ENCODE measurements at regions not wholly inside any gene's neighbourhood (a gene's known extent, or its start where the extent isn't known, plus 50 kb on each side); places are given as distances from the start of the nearest gene placed in this dataset.
A peak's percentile ranks its signal among the peaks of the same experiment; 100 is the strongest.
"Not testable (repeated sequence)": the region's sequence is repeated elsewhere in the genome, so short reads cannot be mapped to it uniquely, and the experiment has no call there.

DNA sequence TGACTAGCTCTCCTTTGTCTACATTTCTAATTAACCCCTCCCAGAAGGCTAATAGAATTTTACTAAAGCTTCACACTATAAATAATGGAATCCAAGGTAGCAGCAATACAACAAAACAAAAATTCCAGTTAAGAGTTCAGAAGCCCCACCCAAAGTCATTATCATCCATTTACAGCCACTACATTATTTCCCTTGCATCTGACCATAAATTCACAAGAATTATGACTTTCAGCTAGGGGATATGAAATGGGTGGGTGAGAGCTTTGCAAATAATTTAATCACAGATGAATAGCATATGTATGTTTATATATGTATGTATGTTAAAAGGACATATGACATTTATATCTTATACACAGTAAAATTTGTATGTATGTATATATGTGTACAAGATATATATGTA, 65.3 kb upstream of the PTGDR start:
- DNase-seq (ENCODE audit: low read depth), result no peak

DNA sequence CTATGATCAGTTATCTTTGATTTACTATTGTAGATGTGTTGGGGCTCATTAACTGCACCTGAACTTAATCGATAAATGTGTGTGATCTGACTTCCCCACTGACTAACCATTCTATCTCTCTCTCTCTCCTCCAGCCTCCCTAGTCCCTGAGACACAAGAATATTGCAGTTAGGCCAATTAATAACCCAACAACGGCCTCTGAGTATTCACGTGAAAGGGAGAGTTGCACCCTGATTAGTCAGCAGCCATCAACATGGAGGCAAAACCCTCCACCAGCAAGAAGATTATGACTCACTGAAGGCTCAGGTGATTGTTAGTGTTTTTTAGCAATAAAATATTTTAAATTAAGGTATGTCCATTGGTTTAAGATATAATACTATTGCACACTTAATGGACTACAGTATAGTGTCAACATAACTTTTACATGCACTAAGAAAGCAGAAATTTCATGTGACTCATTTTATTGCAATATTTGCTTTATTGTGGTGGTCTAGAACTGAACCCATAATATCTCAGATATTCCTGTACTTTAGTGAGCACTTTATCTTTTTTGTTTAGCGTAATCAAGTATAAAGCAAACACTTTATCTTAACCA, 77.1 kb upstream of the PTGDR start:
- no peak for DNase-seq (ENCODE audit: low read depth)

DNA sequence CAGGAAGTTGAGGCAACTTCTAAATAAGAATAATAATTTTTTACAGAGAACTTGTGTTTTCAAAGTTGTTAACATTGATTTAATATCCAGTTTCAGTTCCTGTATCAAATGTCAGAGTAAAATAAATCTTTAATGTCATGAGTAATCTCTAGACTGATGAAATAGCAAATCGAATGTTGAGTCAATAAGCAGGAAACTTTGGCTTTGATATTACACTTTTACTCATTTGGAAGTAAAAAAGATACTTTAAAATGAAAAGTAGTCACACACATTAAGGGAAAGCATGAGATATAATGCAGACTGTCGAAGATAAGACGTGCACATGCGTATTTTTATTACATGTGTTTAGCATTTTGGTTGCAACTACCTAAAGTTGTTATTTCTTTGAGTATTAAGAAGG, 78.2 kb upstream of the PTGDR start:
- DNase-seq (ENCODE audit: low read depth), result no peak

DNA sequence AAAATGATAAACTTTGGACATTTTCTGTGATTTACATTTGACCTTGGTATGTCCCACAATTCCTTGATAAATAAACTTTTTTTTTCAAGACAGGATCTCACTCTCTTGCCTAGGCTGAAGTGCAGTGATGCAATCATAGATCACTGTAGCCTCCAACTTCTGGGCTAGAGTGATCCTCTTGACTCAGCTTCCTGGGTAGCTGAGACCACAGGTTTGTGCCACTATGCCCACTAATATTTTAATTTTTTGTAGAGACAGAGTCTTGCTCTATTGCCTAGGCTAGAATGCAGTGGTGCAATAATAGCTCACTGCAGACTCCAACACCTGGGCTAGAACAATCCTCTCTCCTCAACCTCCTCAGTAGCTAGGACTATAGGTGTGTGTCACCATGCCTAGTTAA, 79.1 kb upstream of the PTGDR start:
- DNase-seq (ENCODE audit: low read depth), result no peak

DNA sequence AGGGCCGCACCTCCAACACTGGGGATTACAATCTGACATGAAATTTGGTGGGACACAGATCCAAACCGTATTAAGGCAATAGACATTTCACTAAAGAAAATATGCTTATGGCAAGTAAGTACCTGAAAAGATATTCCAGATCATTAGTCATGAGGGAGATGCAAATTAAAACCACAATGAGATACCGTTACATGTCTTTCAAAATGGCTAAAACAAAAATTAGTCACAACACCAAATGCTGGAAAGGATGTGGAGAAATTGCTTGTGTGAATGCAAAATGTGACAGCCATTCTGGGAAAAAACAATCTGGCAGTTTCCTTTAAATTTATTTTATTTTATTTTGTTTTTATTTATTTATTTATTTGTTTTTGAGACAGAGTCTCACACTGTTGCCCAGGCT, 82.3 kb upstream of the PTGDR start:
- DNase-seq (ENCODE audit: low read depth), result no peak

DNA sequence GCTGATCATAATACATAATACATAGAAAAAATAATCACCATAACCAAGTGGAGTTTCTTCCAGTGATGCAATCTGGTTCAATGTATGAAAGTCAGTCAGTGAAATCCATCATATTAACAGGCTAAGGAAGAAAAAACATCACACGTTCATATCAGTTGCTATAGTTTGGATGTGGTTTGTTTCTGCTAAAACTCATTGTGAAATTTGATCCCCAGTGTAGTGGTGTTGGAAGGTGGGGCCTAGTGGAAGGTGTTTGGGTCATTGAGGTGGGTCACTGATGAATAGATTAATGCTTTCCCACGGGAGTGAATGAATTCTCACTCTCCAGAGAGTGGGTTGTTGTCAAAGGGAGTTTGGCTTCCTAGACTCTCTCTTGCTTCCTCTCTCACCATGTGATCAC, 84.6 kb upstream of the PTGDR start:
- no peak for DNase-seq (ENCODE audit: low read depth)

DNA sequence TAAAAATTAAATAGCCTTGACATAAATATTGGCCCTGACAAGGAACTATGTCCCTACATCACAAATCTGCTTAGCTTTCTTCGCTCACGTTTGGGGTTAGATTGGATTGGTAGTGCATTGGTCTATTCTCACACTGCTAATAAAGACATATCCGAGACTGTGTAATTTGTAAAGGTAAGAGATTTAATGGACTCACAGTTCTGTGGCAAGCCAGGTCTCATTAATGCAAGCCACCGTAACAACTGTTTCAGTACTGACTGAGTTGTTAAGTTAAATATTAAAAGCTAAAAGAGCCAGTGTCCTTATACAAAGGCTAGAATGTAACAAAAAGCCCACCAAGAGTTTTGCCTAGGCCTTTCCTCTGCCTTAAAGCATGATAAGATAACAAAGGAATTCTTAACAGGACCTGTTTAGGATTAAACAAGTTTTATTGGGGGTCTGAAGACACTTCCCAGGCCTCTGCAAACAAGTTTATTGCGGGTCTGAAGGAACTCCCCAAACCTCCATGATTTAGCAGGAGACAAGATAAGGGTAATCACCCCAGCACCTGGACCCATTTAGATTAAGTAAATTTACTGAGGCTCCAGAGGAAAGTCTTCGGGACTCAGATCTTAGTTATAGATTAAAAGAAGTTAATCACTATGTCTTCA, 88.2 kb upstream of the PTGDR start:
- no peak for DNase-seq (ENCODE audit: low read depth)

DNA sequence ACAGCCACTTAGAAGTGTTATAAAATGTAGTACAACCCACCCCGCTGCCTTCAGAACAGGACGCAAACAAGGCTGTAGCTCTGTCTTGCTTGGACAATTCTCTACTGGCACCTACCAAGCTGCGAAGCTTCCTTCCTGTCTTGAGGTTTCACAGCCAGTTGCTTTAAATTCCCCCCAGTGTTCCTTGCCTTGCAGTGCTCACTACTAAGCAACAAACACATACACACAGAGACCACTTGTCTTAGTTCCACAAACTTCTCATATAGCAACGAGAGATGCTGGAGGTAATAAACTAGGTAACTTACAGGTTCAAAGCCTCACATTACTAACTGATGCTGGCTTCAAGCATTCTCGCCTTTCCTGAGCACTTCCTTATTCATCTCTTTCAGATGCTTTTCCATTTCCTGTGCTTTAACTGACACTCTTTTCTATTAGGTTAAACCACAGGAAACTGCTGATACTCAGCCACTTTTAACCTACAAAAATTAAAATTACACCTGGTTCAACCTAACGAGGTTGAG, 91.5 kb upstream of the PTGDR start:
- DNase-seq (ENCODE audit: low read depth), result no peak

DNA sequence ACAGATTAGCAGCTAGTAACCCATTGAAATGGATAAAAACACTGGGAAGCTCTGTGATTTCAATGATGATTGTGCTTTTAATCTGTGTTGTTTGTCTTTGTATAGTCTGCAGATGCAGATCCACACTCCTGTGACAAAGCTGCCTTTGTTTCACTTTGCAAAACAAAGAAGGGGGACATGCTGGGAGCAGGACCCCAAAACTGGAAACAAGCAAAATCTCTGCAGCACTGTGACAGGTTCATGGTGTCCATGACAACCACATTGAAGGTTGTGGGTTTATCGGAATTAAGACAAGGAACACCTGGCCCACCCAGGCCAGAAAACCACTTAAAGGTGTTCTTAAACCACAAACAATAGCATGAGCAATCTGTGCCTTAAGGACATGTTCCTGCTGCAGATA, 95.6 kb upstream of the PTGDR start:
- DNase-seq (ENCODE audit: low read depth), result not testable (repeated sequence)

DNA sequence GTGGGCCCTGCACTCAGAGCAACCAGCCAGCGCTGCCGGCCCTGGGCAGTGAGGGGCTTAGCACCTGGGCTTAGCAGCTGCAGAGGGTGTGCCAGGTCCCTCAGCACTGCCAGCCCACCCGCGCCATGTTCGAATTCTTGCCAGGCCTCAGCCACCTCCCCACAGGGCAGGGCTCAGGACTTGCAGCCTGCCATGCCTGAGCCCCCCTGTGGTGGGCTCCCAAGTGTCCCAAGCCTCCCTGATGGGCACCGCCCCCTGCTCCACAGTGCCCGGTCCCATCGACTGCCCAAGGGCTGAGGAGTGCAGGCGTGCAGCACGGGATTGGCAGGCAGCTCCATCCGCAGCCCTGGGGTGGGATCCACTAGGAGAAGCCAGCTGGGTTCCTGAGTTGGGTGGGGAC, 98.0 kb upstream of the NID2 start:
- DNase-seq (ENCODE audit: low read depth), result no peak

DNA sequence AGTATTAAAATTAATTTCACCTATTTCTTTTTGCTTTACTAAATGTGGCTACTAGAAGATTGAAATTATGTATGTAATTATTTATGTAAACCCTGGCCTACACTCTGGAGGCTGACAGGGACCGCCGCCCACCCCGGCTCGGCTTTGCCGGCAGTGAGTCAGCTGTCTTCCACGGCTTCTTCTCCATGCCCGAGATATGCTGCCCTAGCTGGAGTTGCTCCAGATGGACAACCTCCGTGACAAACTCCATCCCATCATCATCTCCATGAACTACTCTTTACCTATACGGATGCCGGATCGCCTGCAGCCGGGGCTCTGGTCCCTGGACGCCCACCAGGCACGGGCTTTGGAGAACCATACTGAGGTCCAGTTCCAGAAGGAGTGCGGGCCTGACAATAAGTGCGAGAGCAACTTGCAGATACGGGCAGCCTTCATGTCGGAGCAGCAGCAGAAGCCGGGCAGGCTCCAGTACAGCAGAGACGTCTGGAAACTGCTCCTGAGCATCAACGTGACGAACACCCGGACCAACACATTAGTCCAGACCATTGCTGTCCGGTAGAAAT, 86.9 kb upstream of the NID2 start:
- DNase-seq (ENCODE audit: low read depth), result no peak

DNA sequence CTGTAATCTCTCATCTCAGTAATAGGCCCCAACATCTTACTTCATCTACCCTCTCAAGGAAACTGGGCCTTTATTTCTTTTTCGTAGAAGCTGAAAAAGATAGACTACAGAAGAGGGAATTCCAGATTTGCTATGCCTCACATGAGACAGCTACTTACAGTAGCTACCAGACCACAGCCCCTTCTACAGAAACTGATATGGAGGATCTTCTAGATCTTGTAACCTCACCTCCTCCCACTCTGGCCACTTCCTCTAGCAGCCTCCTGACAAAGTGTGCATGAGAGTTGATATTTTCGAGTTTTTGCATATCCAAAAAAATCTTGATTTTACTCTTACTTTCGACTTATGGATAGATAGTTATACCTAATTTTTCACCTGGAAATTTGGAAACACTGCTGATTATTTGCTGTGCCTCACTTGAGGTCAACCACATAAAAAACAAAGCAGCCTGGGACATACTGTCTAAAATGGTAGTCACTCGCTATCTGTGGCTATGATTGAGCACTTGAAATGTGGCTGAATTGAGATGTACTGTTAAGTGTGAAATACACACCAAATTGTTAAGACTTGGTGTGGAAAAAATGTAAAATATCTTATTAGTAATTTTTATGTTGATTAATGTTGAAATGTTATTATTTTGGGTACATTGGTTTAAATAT, 86.3 kb upstream of the NID2 start:
- DNase-seq (ENCODE audit: low read depth), result no peak

DNA sequence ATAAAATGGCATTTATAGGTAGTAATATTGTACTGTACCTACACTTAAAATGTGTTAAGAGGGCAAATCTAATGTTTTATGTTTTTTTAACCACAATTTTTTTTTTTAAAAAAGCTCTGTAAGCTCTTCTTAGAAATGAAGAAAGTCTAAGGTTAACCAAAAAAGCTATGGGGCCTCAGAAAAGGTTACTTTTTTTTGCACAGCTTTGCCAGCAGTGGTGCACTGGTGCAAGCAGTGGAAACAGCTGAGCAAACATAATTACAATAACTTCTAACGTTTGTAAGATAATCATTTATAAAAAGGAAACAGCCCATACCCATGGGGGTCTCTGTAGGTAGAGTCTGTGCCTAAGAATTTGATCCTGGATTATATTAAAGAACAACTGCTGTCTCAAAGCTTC, 85.1 kb upstream of the NID2 start:
- no peak for DNase-seq (ENCODE audit: low read depth)

DNA sequence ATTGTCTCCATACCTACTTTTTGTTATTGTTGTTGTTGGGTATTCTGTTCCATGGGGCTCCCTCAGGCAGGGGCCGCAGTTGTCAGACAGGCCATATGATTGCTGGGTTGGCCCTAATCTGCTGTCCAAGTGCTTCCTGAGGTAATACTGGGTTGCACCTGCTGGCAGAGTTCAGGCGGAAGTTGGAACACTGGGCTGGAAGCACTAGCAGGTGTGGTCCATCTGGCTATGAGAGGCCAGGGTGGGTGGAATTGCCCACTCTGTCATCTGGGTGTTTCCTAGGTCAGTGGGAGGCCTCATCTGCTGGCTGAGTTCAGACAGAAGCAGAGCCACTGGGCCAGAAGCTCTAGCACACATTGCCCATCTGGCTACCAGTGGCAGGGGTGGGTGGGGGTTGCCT, 81.3 kb upstream of the NID2 start:
- no peak for DNase-seq (ENCODE audit: low read depth)

DNA sequence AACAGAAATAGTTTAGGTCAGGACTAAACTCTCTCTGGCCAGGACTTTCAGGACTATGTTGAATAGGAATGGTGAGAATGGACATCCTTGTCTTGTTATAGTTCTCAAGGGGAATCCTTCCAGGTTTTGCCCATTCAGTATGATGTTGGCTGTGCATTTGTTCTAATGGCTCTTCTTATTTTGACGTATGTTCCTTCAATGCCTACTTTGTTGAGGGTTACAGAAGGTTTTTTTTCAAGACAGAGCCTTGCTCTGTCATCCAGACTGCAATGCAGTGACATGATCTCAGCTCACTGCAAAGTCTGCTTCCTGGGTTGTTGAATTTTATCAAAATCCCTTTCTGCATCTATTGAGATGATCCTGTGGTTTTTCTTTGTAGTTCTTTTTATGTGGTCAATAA, 79.5 kb upstream of the NID2 start:
- DNase-seq (ENCODE audit: low read depth), result no peak

DNA sequence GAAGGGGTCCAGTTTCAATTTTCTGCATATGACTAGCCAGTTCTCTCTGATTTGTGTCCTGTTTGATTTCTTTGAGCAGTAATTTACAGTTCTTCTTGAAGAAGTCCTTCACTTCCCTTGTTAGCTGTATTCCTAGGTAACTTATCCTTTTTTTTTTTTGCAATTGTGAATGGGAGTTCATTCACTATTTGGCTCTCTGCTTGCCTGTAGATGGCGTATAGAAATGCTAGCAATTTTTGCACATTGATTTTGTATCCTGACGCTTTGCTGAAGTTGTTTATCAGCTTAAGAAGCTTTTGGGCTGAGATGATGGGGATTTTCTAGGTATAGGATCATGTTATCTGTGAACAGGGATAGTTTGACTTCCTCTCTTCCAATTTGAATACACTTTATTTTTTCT, 77.6 kb upstream of the NID2 start:
- DNase-seq (ENCODE audit: low read depth), result no peak

DNA sequence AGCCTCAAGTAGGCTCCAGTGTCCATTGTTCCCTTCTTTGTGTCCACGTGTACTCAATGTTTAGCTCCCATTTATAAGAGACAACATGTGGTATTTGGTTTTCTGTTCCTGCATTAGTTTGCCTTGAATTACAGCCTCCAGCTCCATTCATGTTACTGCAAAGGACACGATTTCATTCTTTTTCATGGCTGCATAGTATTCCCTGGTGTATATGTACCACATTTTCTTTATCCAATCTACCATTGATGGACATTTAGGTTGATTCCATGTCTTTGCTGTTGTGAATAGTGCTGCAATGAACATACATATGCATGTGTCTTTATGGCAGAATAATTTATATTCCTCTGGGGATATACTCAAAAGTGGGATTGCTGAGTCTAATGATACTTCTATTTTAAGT, 75.2 kb upstream of the NID2 start:
- DNase-seq (ENCODE audit: low read depth), result not testable (repeated sequence)

DNA sequence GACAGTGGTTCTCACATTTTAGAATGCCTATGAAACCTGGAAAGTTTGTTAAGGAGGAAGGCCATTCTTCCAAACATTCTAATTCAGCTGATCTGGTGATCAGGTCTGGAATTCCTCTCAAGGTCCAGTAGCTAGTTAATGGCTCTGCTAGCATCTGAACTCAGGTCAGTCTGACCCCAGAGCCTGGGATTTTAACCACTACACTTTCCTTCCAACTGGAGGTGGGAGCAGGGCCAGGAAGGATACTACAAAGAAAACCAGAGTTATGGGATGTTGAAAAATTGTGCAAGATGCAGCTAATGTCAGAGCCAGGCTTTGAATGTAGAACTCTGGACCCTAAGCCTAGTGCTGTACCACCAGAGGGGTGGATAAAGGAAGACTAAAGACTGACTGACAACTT, 73.6 kb upstream of the NID2 start:
- DNase-seq (ENCODE audit: low read depth), result no peak

DNA sequence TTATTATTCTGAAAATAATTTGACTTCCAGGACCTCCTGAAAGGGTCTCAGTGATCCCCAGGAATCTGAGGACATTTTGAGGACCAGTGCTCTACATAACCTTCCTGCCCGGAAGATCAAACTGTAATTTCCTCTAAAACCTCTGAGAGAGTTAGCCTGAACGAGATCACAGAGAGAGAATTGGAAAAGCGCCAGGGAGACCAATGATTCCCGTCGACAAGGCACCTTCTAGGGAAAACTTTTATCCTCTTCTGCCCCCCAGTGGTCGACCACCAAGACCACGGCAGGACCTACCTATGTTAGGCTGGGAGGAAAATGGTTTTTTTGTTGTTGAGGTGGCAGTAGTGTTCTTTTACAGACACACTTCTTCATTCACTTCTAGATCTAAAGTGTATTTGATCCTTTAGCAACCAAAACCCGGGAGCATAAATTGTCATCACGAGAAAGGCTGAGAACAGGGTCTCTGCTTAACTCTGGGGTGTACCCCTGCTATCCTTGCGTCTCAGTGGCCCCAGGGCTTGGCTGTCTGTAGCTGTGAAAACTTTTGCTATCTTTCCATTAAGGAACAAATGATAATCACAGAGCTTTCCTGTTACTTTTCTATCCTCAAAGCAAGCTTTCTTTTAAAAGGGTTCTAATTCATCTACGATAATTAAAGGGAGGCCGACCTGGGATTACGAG, 62.9 kb upstream of the NID2 start:
- DNase-seq (ENCODE audit: low read depth), result peak; percentile 29

DNA sequence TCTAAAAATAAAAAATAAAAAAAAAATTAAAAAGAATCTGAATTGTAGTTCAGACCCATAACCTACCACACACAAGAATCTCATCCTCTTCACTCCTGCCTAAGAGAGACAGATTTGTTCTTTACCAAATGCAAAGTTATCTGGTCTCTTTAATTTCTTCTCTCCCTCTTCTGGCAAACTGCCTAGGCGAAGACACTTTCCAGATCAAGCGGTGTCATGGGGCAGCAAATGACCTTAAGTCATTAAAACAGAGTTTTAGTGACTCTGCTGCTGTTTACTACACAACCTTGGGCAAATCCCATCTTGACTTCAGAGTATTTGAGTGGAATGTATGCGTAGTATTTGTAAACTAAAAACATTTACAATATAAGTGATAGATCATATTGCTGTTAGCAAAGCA, 60.9 kb upstream of the NID2 start:
- DNase-seq (ENCODE audit: low read depth), result no peak

DNA sequence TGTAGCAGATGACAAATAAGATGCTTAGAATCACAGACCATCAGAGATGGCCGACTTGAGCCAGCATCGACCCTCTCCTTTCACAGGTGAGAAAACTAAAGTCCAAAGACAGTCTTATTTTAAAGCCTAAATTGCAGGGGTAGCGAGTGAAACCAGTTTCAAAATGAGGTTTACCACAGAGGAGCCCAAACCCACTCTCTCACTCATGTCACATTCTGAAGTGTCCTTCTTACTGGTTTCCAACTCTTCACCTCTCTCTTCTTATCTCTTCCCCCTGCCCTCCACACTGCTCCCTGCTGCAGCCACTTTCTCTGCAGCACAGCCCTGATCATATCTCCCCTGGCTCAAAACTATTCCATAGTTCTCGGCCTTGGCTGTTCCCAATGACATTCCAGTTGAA, 57.0 kb upstream of the NID2 start:
- no peak for DNase-seq (ENCODE audit: low read depth)

DNA sequence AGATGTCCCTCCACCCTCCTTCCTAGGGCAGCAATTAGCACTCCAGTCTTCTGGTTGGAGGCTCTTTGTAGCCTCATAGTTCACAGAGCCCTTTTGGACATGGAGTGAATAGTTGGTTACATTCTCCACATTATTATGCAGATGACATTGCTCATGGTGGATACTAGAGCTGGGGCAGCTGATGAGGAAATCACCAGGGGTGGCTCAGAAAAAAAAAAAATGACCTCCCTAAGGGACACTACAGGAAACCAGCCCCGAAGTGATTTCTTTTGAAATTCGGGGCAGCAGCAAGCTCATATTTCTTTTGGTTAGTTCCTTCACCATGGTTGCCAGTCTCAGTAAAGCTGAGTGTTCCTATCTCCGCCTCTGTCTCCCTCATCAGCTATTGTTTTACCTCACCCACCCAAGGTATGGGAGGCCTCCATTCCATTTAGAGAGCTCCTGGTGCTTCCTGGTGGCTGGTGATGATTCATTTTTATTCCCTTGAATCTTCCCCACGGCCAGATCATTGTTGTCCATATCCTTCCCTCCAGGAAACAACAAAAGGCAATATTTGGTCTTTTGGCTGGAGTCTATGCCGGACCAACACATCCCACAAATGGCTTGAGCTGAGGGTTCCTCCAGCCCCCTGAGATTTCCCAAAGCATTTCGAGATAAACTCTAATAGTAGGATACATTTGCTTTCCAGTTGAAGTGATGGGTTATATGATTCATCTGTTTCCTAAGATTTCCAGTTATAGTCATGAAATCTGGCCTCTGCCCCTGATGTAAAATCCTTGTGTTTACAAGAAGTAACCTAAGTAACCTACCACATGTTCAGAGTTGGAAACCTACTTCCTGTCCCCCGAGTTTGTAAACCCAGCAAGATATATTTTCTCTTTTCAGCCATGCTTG, 56.2 kb upstream of the NID2 start:
- no peak for DNase-seq (ENCODE audit: low read depth)
